SU-DHL-6 (cell line): ENCODE measurements at regions not wholly inside any gene's neighbourhood (a gene's known extent, or its start where the extent isn't known, plus 50 kb on each side); places are given as distances from the start of the nearest gene placed in this dataset.

ENCODE experiments used
- CTCF ChIP-seq: fragments of 200-600 bp; sonication (generic); IDR thresholded peaks from one replicate; pipeline ENCODE4 v1.5.1; 2017; ENCODE audit warnings: antibody characterized with exemption, mild to moderate bottlenecking, low read length, moderate library complexity; ENCODE audit not compliant: insufficient read depth, poor library complexity, severe bottlenecking
- EZH2phosphoT487 ChIP-seq: fragments of 200-600 bp; sonication (generic), shearing (Covaris generic); conservative IDR thresholded peaks from 2 replicates; pipeline ENCODE4 v1.6.1; 2018; ENCODE audit warnings: mild to moderate bottlenecking, antibody characterized with exemption, low read length, moderate library complexity, mixed read lengths

DNA sequence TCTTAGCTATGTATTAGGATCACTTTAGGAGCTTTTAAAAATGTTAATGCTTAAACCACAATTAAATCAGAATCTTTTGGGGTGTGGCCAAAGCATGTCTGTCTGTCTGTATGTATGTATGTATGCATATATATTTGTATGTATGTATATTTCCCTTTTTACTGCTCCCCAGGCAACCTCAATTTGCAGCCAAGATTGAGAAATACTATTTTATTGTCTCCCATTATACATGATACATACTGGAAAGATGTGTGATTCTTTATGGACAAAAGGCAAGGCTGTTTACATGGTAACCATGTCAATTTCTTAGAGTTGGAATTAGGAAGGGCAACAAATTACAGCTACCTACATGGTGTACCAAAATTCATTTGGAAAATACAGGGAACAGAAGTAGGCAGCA lies 783.6 kb downstream of the ETS1 start:
- TF ChIP-seq CTCF (no peak), EZH2phosphoT487 (no peak)
